ENCODE measurements at regions not wholly inside any gene's neighbourhood (a gene's known extent, or its start where the extent isn't known, plus 50 kb on each side); places are given as distances from the start of the nearest gene placed in this dataset.
A peak's percentile ranks its signal among the peaks of the same experiment; 100 is the strongest.
"Not testable (repeated sequence)": the region's sequence is repeated elsewhere in the genome, so short reads cannot be mapped to it uniquely, and the experiment has no call there.

- no peak overlapping the region for H3K4me3 ChIP-seq (ENCODE audit: low read length)
- DNase-seq (ENCODE audit: low read depth, low spot score) = peak; percentile 17
Measured at GRCh38 chr21:20882462-20883407, 115.5 kb upstream of the NCAM2 start.

GRCh38 chr21:20883408-20883800 lies 114.8 kb upstream of the NCAM2 start:
- DNase-seq (ENCODE audit: low read depth, low spot score) = no peak
- no peak overlapping the region for H3K4me3 ChIP-seq (ENCODE audit: low read length)

- no peak for DNase-seq (ENCODE audit: low read depth, low spot score)
- H3K4me3 ChIP-seq (ENCODE audit: low read length) = no peak overlapping the region
Measured at GRCh38 chr21:20902511-20902910, 95.7 kb upstream of the NCAM2 start.

DNA sequence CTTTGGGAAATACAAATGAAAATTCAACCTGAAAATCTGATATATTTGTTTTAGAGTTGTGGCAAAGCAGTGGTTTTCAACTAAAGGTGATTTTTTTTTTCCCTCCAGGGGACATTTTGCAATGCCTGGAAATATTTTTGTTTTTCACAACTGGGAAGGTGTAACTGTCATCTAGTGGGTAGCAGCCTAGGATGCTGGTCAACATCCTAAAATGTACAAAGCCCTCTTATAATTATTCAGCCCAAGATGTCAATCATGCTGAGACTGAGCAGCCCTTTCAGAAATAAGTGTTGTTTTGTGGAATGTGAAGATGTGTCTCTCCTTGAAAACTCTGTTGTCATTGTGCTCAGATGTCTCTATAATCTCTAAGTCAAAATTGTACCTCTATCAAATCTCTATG lies 95.2 kb upstream of the NCAM2 start:
- no peak for DNase-seq (ENCODE audit: low read depth, low spot score)
- no peak overlapping the region for H3K4me3 ChIP-seq (ENCODE audit: low read length)

GRCh38 chr21:20927555-20927954 lies 70.7 kb upstream of the NCAM2 start:
- DNase-seq (ENCODE audit: low read depth, low spot score); H3K4me3 ChIP-seq (ENCODE audit: low read length): not testable (repeated sequence)

DNA sequence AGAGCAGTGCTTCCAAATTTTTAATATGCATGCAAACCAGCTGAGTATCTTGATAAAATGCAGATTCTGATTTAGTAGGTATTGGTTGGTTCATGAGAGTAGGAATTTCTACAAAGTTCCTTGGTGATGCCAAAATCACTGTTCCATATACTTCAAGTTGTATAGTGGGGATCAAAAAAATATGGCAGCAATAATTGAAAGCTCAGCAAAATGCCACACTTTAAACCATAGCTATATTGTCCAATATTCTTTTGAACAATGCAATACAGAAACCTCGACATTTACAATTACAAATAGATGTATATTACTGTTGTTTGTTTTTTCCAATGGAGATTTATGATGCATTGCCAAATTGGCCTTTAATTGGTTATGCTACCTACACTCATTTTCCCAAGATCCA lies 55.7 kb upstream of the NCAM2 start:
- no peak overlapping the region for H3K4me3 ChIP-seq (ENCODE audit: low read length)
- no peak for DNase-seq (ENCODE audit: low read depth, low spot score)

DNA sequence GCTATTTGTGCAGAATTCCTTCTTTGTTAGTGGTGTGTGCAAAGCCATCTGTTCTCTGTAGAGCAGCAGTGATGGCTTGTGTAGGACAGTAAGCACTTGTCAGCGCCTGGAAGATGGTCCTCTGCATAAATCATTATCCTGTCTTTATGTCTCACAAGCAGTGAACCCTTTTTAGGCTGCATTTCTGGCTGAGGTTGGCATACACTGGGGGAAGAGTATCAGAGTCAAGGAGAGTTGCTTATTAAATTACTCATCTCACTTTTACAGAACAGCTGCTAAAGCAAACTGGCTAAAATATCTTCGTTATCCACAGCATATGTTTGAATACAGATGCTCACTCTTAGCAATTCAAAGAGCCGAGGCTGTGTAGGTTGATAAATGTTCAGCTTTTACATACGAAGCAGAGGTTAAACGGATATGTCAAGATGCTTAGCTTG lies 54.6 kb upstream of the NCAM2 start:
- DNase-seq (ENCODE audit: low read depth, low spot score) = no peak
- no peak overlapping the region for H3K4me3 ChIP-seq (ENCODE audit: low read length)

DNA sequence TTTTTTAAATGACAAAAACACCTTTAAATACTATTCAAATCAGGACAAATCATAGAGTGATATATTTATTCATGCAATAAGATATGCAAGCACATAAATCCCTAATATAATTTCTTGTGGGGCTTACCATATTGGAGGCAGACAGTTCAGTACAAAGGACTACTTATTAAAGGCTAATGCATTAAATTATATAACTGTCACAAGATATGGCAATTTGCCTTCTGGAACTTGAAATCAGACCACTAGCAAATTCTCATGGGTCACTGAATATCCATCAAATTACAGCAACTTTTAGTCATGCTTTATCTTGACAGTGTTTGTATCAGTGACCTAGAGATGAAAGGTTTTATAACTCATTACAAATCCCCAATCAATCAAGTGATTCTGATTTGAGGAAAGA lies 54.1 kb upstream of the NCAM2 start:
- DNase-seq (ENCODE audit: low read depth, low spot score) = no peak
- H3K4me3 ChIP-seq (ENCODE audit: low read length) = no peak overlapping the region

DNA sequence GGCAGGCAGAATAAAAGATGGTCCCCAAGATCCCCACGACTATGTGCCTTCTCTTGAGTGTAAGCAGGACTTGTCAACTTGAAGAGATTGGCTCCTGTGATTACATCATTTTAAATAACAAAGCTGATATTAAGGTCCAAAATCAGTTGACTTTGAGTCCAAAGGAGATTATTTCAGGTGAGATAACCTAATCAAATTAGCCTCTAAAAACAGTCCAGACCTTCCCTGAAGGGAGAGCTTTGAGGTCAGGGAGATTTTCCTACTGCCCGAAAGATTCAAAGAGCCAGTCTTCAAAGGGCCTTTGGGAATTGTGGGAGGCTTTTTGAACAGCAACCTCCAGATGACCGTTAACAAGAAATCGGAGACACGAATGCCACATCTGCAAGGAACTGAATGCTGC lies 51.5 kb upstream of the NCAM2 start:
- no peak for DNase-seq (ENCODE audit: low read depth, low spot score)

More for the DNA sequence above, 51.5 kb upstream of the NCAM2 start:
- H3K4me3 ChIP-seq (ENCODE audit: low read length) = no peak overlapping the region

All from Jurkat, Clone E6-1 (cell line).